K562 (cell line): ENCODE measurements at regions not wholly inside any gene's neighbourhood (a gene's known extent, or its start where the extent isn't known, plus 50 kb on each side); places are given as distances from the start of the nearest gene placed in this dataset.

ENCODE experiments used
- ATAC-seq: fragments of 200-7000 bp; cut with Tn5 transposase; 3 replicates; pipeline ENCODE4 v1.9.1; 2020; ENCODE audit warnings: moderate library complexity
- BruUV-seq: library from RNA; stranded (reverse); fragments of 400-500 nt; replicated peaks from 2 replicates; lab custom pipeline; 2021; lab: Mats Ljungman, UMichigan
- CTCF ChIA-PET: fragments of 300-600 bp; formaldehyde crosslinking; extraction: SDS; loops from one replicate; lab custom pipeline; 2021; ENCODE audit warnings: low intra/inter-chr PET ratio; lab: Yijun Ruan, JAX
- POLR2A ChIA-PET: fragments of 300-600, 350-650 bp; sonication (Branson Sonifier 250); formaldehyde crosslinking; extraction: SDS; loops from one replicate; lab custom pipeline; 2021; ENCODE audit warnings: antibody characterized with exemption, inconsistent platforms; lab: Yijun Ruan, JAX
- DNase-seq, 4 experiments: peaks; one replicate each; pipeline versions ENCODE4 v3.0.0 to v3.0.0-alpha.2; 2011 to 2018; ENCODE audit warnings: low spot score in 3 of 4, mixed read lengths in 3 of 4; ENCODE audit errors: extremely low read depth in 1 of 4
- FAIRE-seq: peaks from 2 replicates; lab custom pipeline; 2011; peaks lifted over from hg19 to GRCh38; lab: Jason Lieb, UNC
- H2AFZ ChIP-seq: 2 replicates; pipeline ENCODE4 v1.6.0; 2011; ENCODE audit warnings: low read depth, low read length, control low read depth, inconsistent platforms
- H3K27ac ChIP-seq: fragments of 200-600 bp; 3 replicates; pipeline ENCODE4 v1.8.0; 2011; ENCODE audit warnings: low read depth, mild to moderate bottlenecking, control low read depth, inconsistent platforms, low read length, moderate library complexity, mixed read lengths; ENCODE audit errors: extremely low read depth
- H3K27me3 ChIP-seq, 2 experiments: fragments of 300-600 bp in 1 of 2; 2 replicates in 1 of 2; 3 replicates in 1 of 2; pipeline versions ENCODE4 v1.6.0 to v1.8.0; 2011; ENCODE audit warnings: inconsistent platforms in 2 of 2, low read length in 2 of 2, mild to moderate bottlenecking in 1 of 2, mixed read lengths in 1 of 2, moderate library complexity in 1 of 2; ENCODE audit not compliant: control insufficient read depth in 2 of 2, insufficient read depth in 2 of 2
- H3K36me3 ChIP-seq: fragments of 300-600 bp; 3 replicates; pipeline ENCODE4 v1.8.0; 2011; ENCODE audit warnings: mild to moderate bottlenecking, low read length, inconsistent platforms; ENCODE audit not compliant: control insufficient read depth, insufficient read depth
- H3K4me1 ChIP-seq, 2 experiments: fragments of 200-600 bp in 1 of 2; replicated peaks in 1 of 2; 2 replicates in 1 of 2; 3 replicates in 1 of 2; pipeline versions ENCODE4 v1.5.1 to v1.8.0; 2011; ENCODE audit warnings: inconsistent platforms in 2 of 2, low read length in 2 of 2, mild to moderate bottlenecking in 1 of 2, mixed read lengths in 1 of 2, moderate library complexity in 1 of 2; ENCODE audit not compliant: control insufficient read depth in 2 of 2, insufficient read depth in 2 of 2
- H3K4me2 ChIP-seq: 2 replicates; pipeline ENCODE4 v1.6.1; 2011; ENCODE audit warnings: low read length, control low read depth, inconsistent platforms, mixed read lengths; ENCODE audit not compliant: insufficient read depth
- H3K4me3 ChIP-seq: fragments of 200-600 bp; sonication (generic), shearing (Covaris generic); 2 replicates; pipeline ENCODE4 v1.5.1; 2016; ENCODE audit warnings: control low read depth, inconsistent platforms
- H3K79me2 ChIP-seq: fragments of 200-600 bp; 3 replicates; pipeline ENCODE4 v1.8.0; 2011; ENCODE audit warnings: low read length, inconsistent platforms; ENCODE audit not compliant: control insufficient read depth, insufficient read depth
- H3K9ac ChIP-seq, 2 experiments: 2 replicates each; pipeline versions ENCODE4 v1.6.0 to v1.6.1; 2011; ENCODE audit warnings: low read depth in 2 of 2, low read length in 2 of 2, control low read depth in 1 of 2, inconsistent platforms in 1 of 2, mild to moderate bottlenecking in 1 of 2, mixed read lengths in 1 of 2; ENCODE audit not compliant: insufficient read depth in 1 of 2
- H3K9me1 ChIP-seq: one replicate; pipeline ENCODE4 v1.6.0; 2011; ENCODE audit warnings: inconsistent platforms, mild to moderate bottlenecking, low read length, moderate library complexity; ENCODE audit not compliant: control insufficient read depth, insufficient read depth
- H3K9me3 ChIP-seq: replicated peaks from 2 replicates; pipeline ENCODE4 v1.5.1; 2011; ENCODE audit warnings: low read depth, low read length, inconsistent platforms; ENCODE audit not compliant: control insufficient read depth, insufficient read depth
- H4K20me1 ChIP-seq: replicated peaks from 2 replicates; pipeline ENCODE4 v1.6.1; 2011; ENCODE audit warnings: low read length, inconsistent platforms, mixed read lengths; ENCODE audit not compliant: control insufficient read depth, insufficient read depth
- CEBPG ChIP-seq, 3 experiments: fragments of 200-800 bp in 1 of 3; sonication (Bioruptor generic) in 1 of 3; sonication (generic) in 1 of 3; formaldehyde crosslinking in 1 of 3; IDR thresholded peaks in 2 of 3; conservative IDR thresholded peaks in 1 of 3; 2 replicates each; pipeline versions ENCODE4 v1.6.1 to v1.8.0; 2016 to 2022; ENCODE audit warnings: missing compliant biosample characterization in 2 of 3, missing genetic modification characterization in 2 of 3, mild to moderate bottlenecking in 1 of 3, missing genetic modification reagents in 1 of 3
- COPS2 ChIP-seq: fragments of 450-650 bp; conservative IDR thresholded peaks from 2 replicates; pipeline ENCODE4 v1.6.1; 2016; ENCODE audit warnings: mild to moderate bottlenecking, moderate library complexity
- E2F6 ChIP-seq, 2 experiments: IDR thresholded peaks; 2 replicates each; pipeline ENCODE4 v1.6.1; 2011; ENCODE audit warnings: borderline replicate concordance in 1 of 2, control low read depth in 1 of 2, low read depth in 1 of 2, low read length in 1 of 2, mild to moderate bottlenecking in 1 of 2, mixed read lengths in 1 of 2, moderate library complexity in 1 of 2; ENCODE audit not compliant: insufficient read depth in 1 of 2, insufficient read length in 1 of 2, poor library complexity in 1 of 2, severe bottlenecking in 1 of 2; ENCODE audit errors: extremely low read depth in 1 of 2
- LEF1 ChIP-seq: fragments of 450-650 bp; IDR thresholded peaks from 2 replicates; pipeline ENCODE4 v1.6.1; 2016; ENCODE audit warnings: mild to moderate bottlenecking
- MXI1 ChIP-seq: IDR thresholded peaks from 2 replicates; pipeline ENCODE4 v1.6.1; 2011; ENCODE audit warnings: low read depth, mild to moderate bottlenecking, improper control_type of control experiment, low read length
- NBN ChIP-seq: fragments of 450-650 bp; IDR thresholded peaks from 2 replicates; pipeline ENCODE4 v1.6.1; 2016; ENCODE audit warnings: low read depth, mild to moderate bottlenecking
- SAFB ChIP-seq: fragments of 200-400 bp; formaldehyde crosslinking; IDR thresholded peaks from 2 replicates; pipeline ENCODE4 v1.6.1; 2017; ENCODE audit warnings: low read depth, low read length, borderline replicate concordance
- SIN3B ChIP-seq: fragments of 450-650 bp; IDR thresholded peaks from 2 replicates; pipeline ENCODE4 v1.6.1; 2017; ENCODE audit warnings: low read depth, mild to moderate bottlenecking, moderate library complexity
- ZC3H11A ChIP-seq: IDR thresholded peaks from 2 replicates; pipeline ENCODE4 v1.6.1; 2012; ENCODE audit warnings: low read depth, low read length, improper control_type of control experiment
- ZNF12 ChIP-seq: sonication (generic); formaldehyde crosslinking; IDR thresholded peaks from 2 replicates; pipeline ENCODE4 v1.4.0; 2020; ENCODE audit warnings: mild to moderate bottlenecking, missing genetic modification reagents
- ZNF124 ChIP-seq: sonication (generic); formaldehyde crosslinking; IDR thresholded peaks from 2 replicates; pipeline ENCODE4 v1.8.1; 2022; ENCODE audit warnings: missing genetic modification reagents
- ZNF253 ChIP-seq: fragments of 250-450 bp; sonication (Bioruptor Pico); conservative IDR thresholded peaks from 2 replicates; pipeline ENCODE4 v1.6.1; 2021; ENCODE audit warnings: mild to moderate bottlenecking
- ZNF316 ChIP-seq: fragments of 450-650 bp; IDR thresholded peaks from 2 replicates; pipeline ENCODE4 v1.6.1; 2016
- ZNF696 ChIP-seq: fragments of 250-450 bp; sonication (Bioruptor Pico); conservative IDR thresholded peaks from 2 replicates; pipeline ENCODE4 v1.4.0; 2020; ENCODE audit warnings: mild to moderate bottlenecking, moderate library complexity
- WGBS: fragments of 100-300 bp; shearing (Covaris generic); methylation state at CpG from one replicate; pipeline ENCODE4 v1.1.6; 2016; ENCODE audit warnings: low coverage, mixed read lengths; ENCODE audit not compliant: insufficient coverage; ENCODE audit errors: missing lambda C conversion rate; 5-methylcytosine and 5-hydroxymethylcytosine counted together
- in situ Hi-C: fragments of 300-500 bp; cut with MboI; formaldehyde crosslinking; loops from 4 replicates; pipeline ENCODE4 v1.15.0; 2018; ENCODE audit warnings: inconsistent platforms, mixed read lengths
- intact Hi-C: fragments of 100-400 bp; cut with micrococcal nuclease; formaldehyde crosslinking; loops from 2 replicates; pipeline ENCODE4 v1.14.2; 2022

GRCh38 chr4:122083351-122083750, 68.8 kb upstream of the BLTP1 start:
- H4K20me1 ChIP-seq = no peaks in the 10 kb centered on the region
- H3K4me1 ChIP-seq = no peaks in the 10 kb centered on the region
- no TSS peak for BruUV-seq
- POLR2A ChIA-PET = no interaction called here
- H2AFZ ChIP-seq = no peak overlapping the region
- FAIRE-seq (no peak), ATAC-seq (no peak), DNase-seq (no peak)
- no peak for TF ChIP-seq ZNF253
- TF ChIP-seq ZNF124 (CRISPR knock-in tag) = no peak
- no peak for TF ChIP-seq ZNF696 (CRISPR knock-in tag)
- TF ChIP-seq CEBPG (CRISPR knock-in tag; IDR thresholded peaks at IDR 0.05) = no peak
- TF ChIP-seq CEBPG (tag; conservative IDR thresholded peaks at IDR 0.05 in 1 of 2, IDR thresholded peaks at IDR 0.05 in 1 of 2) = no peak
- TF ChIP-seq LEF1 = no peak
- TF ChIP-seq ZNF12 (CRISPR knock-in tag) = no peak
- TF ChIP-seq ZNF316 = no peak
- TF ChIP-seq SIN3B = no peak
- TF ChIP-seq ZC3H11A = no peak
- no peak for TF ChIP-seq MXI1
- TF ChIP-seq SAFB = no peak
- TF ChIP-seq E2F6 (IDR thresholded peaks at IDR 0.05; ENCODE audit: borderline replicate concordance in 1 of 2, extremely low read depth in 1 of 2, insufficient read depth in 1 of 2, insufficient read length in 1 of 2, low read depth in 1 of 2, low read length in 1 of 2, poor library complexity in 1 of 2, severe bottlenecking in 1 of 2) = no peak
- TF ChIP-seq COPS2 = no peak
- no peak for TF ChIP-seq NBN
- H3K9ac ChIP-seq = no peak overlapping the region
- H3K4me3 ChIP-seq = no peak overlapping the region
- no peaks in the 10 kb centered on the region for H3K9me1 ChIP-seq
- peaks cover 0 to 2% of the 10 kb centered on the region in 2 experiments; a peak in 1 of 5 replicates for H3K27me3 ChIP-seq
- no peaks in the 10 kb centered on the region for H3K79me2 ChIP-seq
- intact Hi-C loops = no loop called here
- CTCF ChIA-PET = no interaction called here
- H3K27ac ChIP-seq = no peak overlapping the region
- no peaks in the 10 kb centered on the region for H3K36me3 ChIP-seq
- H3K9me3 ChIP-seq = no peaks in the 10 kb centered on the region
- in situ Hi-C loops = no loop called here
- WGBS = 0% methylated on average over 1 of the region's 1 CpG
- H3K4me2 ChIP-seq = no peak overlapping the region
